H1 (cell line): ENCODE measurements at regions not wholly inside any gene's neighbourhood (a gene's known extent, or its start where the extent isn't known, plus 50 kb on each side); places are given as distances from the start of the nearest gene placed in this dataset.

ENCODE experiments used
- CBX5 ChIP-seq: fragments of 300-800, 300-1000 bp; sonication (generic); IDR thresholded peaks from 2 replicates; pipeline ENCODE4 v1.7.1; 2016; ENCODE audit warnings: antibody characterized with exemption, low read length, low read depth
- CHD2 ChIP-seq: IDR thresholded peaks from 2 replicates; pipeline ENCODE4 v1.6.1; 2012; ENCODE audit warnings: low read length, improper control_type of control experiment
- HDAC6 ChIP-seq: IDR thresholded peaks from one replicate; pipeline ENCODE4 v1.7.1; 2012; ENCODE audit warnings: low read depth, mild to moderate bottlenecking, inconsistent platforms, low read length, moderate library complexity
- KDM5A ChIP-seq: fragments of 200-600 bp; IDR thresholded peaks from 2 replicates; pipeline ENCODE4 v1.7.1; 2012; ENCODE audit warnings: mild to moderate bottlenecking, low read length, inconsistent platforms, mixed read lengths
- MAX ChIP-seq: IDR thresholded peaks from 2 replicates; pipeline ENCODE4 v1.6.1; 2012; ENCODE audit warnings: inconsistent platforms
- PHF8 ChIP-seq: fragments of 200-600 bp; sonication (generic); conservative IDR thresholded peaks from 2 replicates; pipeline ENCODE4 v1.7.1; 2012; ENCODE audit warnings: low read depth, mild to moderate bottlenecking, inconsistent platforms, low read length, moderate library complexity
- POLR2AphosphoS5 ChIP-seq: IDR thresholded peaks from 2 replicates; pipeline ENCODE4 v1.6.1; 2011; ENCODE audit warnings: low read depth, low read length
- RBBP5 ChIP-seq: IDR thresholded peaks from 2 replicates; pipeline ENCODE4 v1.7.1; 2012; ENCODE audit warnings: low read depth, mild to moderate bottlenecking, inconsistent platforms, low read length, moderate library complexity, borderline replicate concordance
- SUZ12 ChIP-seq: fragments of 200-600 bp; sonication (generic); IDR thresholded peaks from 2 replicates; pipeline ENCODE4 v1.6.1; 2012; ENCODE audit warnings: mild to moderate bottlenecking, inconsistent platforms, low read length, moderate library complexity, mixed read lengths
- TAF1 ChIP-seq: IDR thresholded peaks from 2 replicates; pipeline ENCODE4 v1.6.1; 2011; ENCODE audit warnings: mild to moderate bottlenecking, low read depth, low read length
- TF ChIP-seq, protein P1 (sequence below): fragments of 300-600 bp; sonication (generic); IDR thresholded peaks from 2 replicates; pipeline ENCODE4 v1.7.1; 2012; ENCODE audit warnings: low read length, moderate library complexity, mild to moderate bottlenecking, inconsistent platforms; ENCODE audit not compliant: insufficient replicate concordance
- TF ChIP-seq, protein P2 (sequence below): IDR thresholded peaks from 2 replicates; pipeline ENCODE4 v1.6.1; 2011; ENCODE audit warnings: low read length, improper control_type of control experiment

- TF ChIP-seq, protein P1, sequence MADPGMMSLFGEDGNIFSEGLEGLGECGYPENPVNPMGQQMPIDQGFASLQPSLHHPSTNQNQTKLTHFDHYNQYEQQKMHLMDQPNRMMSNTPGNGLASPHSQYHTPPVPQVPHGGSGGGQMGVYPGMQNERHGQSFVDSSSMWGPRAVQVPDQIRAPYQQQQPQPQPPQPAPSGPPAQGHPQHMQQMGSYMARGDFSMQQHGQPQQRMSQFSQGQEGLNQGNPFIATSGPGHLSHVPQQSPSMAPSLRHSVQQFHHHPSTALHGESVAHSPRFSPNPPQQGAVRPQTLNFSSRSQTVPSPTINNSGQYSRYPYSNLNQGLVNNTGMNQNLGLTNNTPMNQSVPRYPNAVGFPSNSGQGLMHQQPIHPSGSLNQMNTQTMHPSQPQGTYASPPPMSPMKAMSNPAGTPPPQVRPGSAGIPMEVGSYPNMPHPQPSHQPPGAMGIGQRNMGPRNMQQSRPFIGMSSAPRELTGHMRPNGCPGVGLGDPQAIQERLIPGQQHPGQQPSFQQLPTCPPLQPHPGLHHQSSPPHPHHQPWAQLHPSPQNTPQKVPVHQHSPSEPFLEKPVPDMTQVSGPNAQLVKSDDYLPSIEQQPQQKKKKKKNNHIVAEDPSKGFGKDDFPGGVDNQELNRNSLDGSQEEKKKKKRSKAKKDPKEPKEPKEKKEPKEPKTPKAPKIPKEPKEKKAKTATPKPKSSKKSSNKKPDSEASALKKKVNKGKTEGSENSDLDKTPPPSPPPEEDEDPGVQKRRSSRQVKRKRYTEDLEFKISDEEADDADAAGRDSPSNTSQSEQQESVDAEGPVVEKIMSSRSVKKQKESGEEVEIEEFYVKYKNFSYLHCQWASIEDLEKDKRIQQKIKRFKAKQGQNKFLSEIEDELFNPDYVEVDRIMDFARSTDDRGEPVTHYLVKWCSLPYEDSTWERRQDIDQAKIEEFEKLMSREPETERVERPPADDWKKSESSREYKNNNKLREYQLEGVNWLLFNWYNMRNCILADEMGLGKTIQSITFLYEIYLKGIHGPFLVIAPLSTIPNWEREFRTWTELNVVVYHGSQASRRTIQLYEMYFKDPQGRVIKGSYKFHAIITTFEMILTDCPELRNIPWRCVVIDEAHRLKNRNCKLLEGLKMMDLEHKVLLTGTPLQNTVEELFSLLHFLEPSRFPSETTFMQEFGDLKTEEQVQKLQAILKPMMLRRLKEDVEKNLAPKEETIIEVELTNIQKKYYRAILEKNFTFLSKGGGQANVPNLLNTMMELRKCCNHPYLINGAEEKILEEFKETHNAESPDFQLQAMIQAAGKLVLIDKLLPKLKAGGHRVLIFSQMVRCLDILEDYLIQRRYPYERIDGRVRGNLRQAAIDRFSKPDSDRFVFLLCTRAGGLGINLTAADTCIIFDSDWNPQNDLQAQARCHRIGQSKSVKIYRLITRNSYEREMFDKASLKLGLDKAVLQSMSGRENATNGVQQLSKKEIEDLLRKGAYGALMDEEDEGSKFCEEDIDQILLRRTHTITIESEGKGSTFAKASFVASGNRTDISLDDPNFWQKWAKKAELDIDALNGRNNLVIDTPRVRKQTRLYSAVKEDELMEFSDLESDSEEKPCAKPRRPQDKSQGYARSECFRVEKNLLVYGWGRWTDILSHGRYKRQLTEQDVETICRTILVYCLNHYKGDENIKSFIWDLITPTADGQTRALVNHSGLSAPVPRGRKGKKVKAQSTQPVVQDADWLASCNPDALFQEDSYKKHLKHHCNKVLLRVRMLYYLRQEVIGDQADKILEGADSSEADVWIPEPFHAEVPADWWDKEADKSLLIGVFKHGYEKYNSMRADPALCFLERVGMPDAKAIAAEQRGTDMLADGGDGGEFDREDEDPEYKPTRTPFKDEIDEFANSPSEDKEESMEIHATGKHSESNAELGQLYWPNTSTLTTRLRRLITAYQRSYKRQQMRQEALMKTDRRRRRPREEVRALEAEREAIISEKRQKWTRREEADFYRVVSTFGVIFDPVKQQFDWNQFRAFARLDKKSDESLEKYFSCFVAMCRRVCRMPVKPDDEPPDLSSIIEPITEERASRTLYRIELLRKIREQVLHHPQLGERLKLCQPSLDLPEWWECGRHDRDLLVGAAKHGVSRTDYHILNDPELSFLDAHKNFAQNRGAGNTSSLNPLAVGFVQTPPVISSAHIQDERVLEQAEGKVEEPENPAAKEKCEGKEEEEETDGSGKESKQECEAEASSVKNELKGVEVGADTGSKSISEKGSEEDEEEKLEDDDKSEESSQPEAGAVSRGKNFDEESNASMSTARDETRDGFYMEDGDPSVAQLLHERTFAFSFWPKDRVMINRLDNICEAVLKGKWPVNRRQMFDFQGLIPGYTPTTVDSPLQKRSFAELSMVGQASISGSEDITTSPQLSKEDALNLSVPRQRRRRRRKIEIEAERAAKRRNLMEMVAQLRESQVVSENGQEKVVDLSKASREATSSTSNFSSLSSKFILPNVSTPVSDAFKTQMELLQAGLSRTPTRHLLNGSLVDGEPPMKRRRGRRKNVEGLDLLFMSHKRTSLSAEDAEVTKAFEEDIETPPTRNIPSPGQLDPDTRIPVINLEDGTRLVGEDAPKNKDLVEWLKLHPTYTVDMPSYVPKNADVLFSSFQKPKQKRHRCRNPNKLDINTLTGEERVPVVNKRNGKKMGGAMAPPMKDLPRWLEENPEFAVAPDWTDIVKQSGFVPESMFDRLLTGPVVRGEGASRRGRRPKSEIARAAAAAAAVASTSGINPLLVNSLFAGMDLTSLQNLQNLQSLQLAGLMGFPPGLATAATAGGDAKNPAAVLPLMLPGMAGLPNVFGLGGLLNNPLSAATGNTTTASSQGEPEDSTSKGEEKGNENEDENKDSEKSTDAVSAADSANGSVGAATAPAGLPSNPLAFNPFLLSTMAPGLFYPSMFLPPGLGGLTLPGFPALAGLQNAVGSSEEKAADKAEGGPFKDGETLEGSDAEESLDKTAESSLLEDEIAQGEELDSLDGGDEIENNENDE: no peak
- no peak for TF ChIP-seq SUZ12
- no peak for TF ChIP-seq MAX
- no peak for TF ChIP-seq TAF1
- no peak for TF ChIP-seq PHF8
- TF ChIP-seq RBBP5: no peak
- TF ChIP-seq KDM5A: no peak
- TF ChIP-seq HDAC6: no peak
- TF ChIP-seq POLR2AphosphoS5: no peak
- TF ChIP-seq CBX5: no peak
- TF ChIP-seq CHD2: no peak
- TF ChIP-seq, protein P2, sequence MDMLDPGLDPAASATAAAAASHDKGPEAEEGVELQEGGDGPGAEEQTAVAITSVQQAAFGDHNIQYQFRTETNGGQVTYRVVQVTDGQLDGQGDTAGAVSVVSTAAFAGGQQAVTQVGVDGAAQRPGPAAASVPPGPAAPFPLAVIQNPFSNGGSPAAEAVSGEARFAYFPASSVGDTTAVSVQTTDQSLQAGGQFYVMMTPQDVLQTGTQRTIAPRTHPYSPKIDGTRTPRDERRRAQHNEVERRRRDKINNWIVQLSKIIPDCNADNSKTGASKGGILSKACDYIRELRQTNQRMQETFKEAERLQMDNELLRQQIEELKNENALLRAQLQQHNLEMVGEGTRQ: no peak
Observed at GRCh38 chr11:90788961-90789360, 566.1 kb upstream of the CHORDC1 start (continued).
